Mesodermal cell (in vitro differentiated cells): ENCODE measurements at regions not wholly inside any gene's neighbourhood (a gene's known extent, or its start where the extent isn't known, plus 50 kb on each side); places are given as distances from the start of the nearest gene placed in this dataset.

Experiments
- H3K27ac ChIP-seq: 2 replicates; pipeline ENCODE4 v1.7.0; 2013; ENCODE audit warnings: mild to moderate bottlenecking, low read depth, low read length, moderate library complexity; ENCODE audit not compliant: severe bottlenecking
- H3K36me3 ChIP-seq: 2 replicates; pipeline ENCODE4 v1.7.1; 2013; ENCODE audit warnings: mild to moderate bottlenecking, low read length, moderate library complexity; ENCODE audit not compliant: control insufficient read depth, insufficient read depth
- H3K4me1 ChIP-seq: one replicate; pipeline ENCODE4 v1.7.1; 2013; ENCODE audit warnings: mild to moderate bottlenecking, low read length; ENCODE audit not compliant: insufficient read depth, control insufficient read depth, poor library complexity, severe bottlenecking
- H3K4me3 ChIP-seq: 2 replicates; pipeline ENCODE4 v1.7.0; 2013; ENCODE audit warnings: low read length, control low read depth, mild to moderate bottlenecking; ENCODE audit not compliant: insufficient read depth, poor library complexity, severe bottlenecking; ENCODE audit errors: extremely low read depth
- H3K9me3 ChIP-seq: 2 replicates; pipeline ENCODE4 v1.7.1; 2013; ENCODE audit warnings: mild to moderate bottlenecking, low read length, moderate library complexity; ENCODE audit not compliant: control insufficient read depth
- WGBS, 2 experiments: methylation state at CpG; one replicate each; pipeline ENCODE4 v1.1.5; 2013; ENCODE audit warnings: missing lambda C conversion rate in 2 of 2; ENCODE audit not compliant: insufficient coverage in 2 of 2; 5-methylcytosine and 5-hydroxymethylcytosine counted together

GRCh38 chr10:4073912-4074311 is 288.9 kb upstream of the KLF6 start:
- 100% methylated on average over 1 of the region's 1 CpG for WGBS, 2 experiments
- H3K9me3 ChIP-seq, result peaks cover 6% of the 10 kb centered on the region
- H3K27ac ChIP-seq, result no peak overlapping the region
- no peaks in the 10 kb centered on the region for H3K36me3 ChIP-seq
- no peak overlapping the region for H3K4me3 ChIP-seq
- H3K4me1 ChIP-seq, result peaks cover 38% of the 10 kb centered on the region

GRCh38 chr10:4070921-4071660 is 286.1 kb upstream of the KLF6 start:
- no peak overlapping the region for H3K27ac ChIP-seq
- H3K36me3 ChIP-seq, result no peaks in the 10 kb centered on the region
- peaks cover 48% of the 10 kb centered on the region for H3K4me1 ChIP-seq
- WGBS, 2 experiments, result 87 to 96% methylated on average over 7 to 8 of the region's 11 CpGs
- peaks cover 6% of the 10 kb centered on the region for H3K9me3 ChIP-seq
- H3K4me3 ChIP-seq, result no peak overlapping the region

DNA sequence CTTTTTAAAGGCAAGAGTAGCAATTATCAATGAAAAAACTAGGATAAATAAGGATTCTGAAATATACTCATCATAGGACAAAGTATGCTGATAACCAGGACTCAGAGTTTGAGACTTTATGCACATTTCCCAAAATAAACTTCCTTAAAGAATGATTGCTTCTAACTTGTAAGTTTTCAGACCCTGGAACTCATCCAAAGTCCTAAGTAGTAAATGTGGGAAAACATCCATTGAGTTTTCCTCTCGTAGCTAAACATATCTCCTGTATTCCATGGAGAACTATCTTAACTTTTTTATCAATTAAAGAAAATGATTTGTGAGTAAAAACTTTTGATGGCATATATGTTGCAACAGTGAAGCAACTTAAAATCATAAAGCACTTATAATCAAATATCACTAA is 285.2 kb upstream of the KLF6 start:
- Histone ChIP-seq H3K9me3 (peaks cover under 1% of the 10 kb centered on the region), H3K4me3 (no peak overlapping the region), H3K4me1 (peaks cover 47% of the 10 kb centered on the region), H3K36me3 (no peaks in the 10 kb centered on the region), H3K27ac (peak overlapping the region; percentile 61)
- WGBS, 2 experiments, result no CpG with 5 or more reads among the region's 1 CpG

- H3K27ac ChIP-seq, result peak overlapping the region; percentile 61
- 96 to 97% methylated on average over 3 of the region's 3 CpGs for WGBS, 2 experiments
- no peak overlapping the region for H3K4me3 ChIP-seq
Observed at GRCh38 chr10:4069491-4069890, 284.5 kb upstream of the KLF6 start.

GRCh38 chr10:4068629-4069028 is 283.6 kb upstream of the KLF6 start:
- Histone ChIP-seq H3K27ac (no peak overlapping the region), H3K4me1 (peaks cover 37% of the 10 kb centered on the region), H3K9me3 (no peaks in the 10 kb centered on the region), H3K36me3 (no peaks in the 10 kb centered on the region), H3K4me3 (no peak overlapping the region)
- 95 to 97% methylated on average over 3 of the region's 3 CpGs for WGBS, 2 experiments

More at GRCh38 chr10:4069491-4069890, 284.5 kb upstream of the KLF6 start:
- H3K9me3 ChIP-seq, result no peaks in the 10 kb centered on the region
- peaks cover 40% of the 10 kb centered on the region for H3K4me1 ChIP-seq
- H3K36me3 ChIP-seq, result no peaks in the 10 kb centered on the region

GRCh38 chr10:4067931-4068561 is 283.0 kb upstream of the KLF6 start:
- Histone ChIP-seq H3K36me3 (no peaks in the 10 kb centered on the region), H3K27ac (no peak overlapping the region), H3K4me1 (peaks cover 37% of the 10 kb centered on the region), H3K9me3 (no peaks in the 10 kb centered on the region), H3K4me3 (no peak overlapping the region)
- 83 to 92% methylated on average over 5 of the region's 6 CpGs for WGBS, 2 experiments

DNA sequence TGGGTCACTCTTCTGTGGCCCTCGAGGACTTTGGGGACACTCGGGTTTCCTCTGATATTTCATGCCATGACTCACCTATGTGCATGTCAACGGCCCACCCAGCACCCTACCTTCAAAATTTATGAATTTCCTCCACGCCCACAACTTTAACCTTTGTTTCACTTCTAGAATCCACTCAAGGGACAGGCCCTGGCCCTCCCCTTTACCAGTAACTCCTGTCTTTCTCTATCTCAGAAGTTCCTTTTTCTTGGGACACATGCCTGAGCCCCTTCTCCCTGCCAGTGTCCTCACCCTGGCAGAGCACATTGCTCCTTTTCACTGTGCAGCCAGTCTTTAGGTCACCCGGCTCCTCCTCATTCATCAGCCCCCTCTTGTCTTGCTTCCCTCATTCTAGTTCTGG is 282.5 kb upstream of the KLF6 start:
- Histone ChIP-seq H3K4me3 (no peak overlapping the region), H3K27ac (no peak overlapping the region), H3K36me3 (no peaks in the 10 kb centered on the region), H3K9me3 (no peaks in the 10 kb centered on the region), H3K4me1 (peaks cover 37% of the 10 kb centered on the region)
- WGBS, 2 experiments, result 87 to 93% methylated on average over 5 of the region's 5 CpGs

- H3K4me3 ChIP-seq, result no peak overlapping the region
- no peaks in the 10 kb centered on the region for H3K9me3 ChIP-seq
- 83 to 100% methylated on average over 1 to 2 of the region's 4 CpGs for WGBS, 2 experiments
- peaks cover 37% of the 10 kb centered on the region for H3K4me1 ChIP-seq
- no peak overlapping the region for H3K27ac ChIP-seq
- H3K36me3 ChIP-seq, result no peaks in the 10 kb centered on the region
Observed at GRCh38 chr10:4066581-4067390, 281.8 kb upstream of the KLF6 start.

DNA sequence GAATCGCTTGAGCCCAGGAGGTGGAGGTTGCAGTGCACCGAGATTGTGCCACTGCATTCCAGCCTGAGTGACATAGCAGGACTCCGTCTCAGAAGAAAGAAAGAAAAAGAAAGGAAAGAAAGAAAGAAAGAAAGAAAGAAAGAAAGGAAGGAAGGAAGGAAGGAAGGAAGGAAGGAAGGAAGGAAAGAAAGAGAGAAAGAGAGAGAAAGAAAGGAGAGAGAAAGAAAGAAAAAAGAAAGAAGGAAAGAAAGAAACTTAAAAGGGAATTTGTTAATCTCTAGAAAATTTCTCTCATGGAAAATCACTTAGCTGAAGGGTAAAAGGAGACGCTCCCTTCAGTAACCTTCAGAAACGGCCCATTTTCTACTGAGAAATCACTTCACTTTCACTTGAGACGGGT is 279.5 kb upstream of the KLF6 start:
- no peaks in the 10 kb centered on the region for H3K9me3 ChIP-seq
- H3K4me1 ChIP-seq, result peaks cover 19% of the 10 kb centered on the region
- no peaks in the 10 kb centered on the region for H3K36me3 ChIP-seq
- 90 to 93% methylated on average over 5 to 6 of the region's 6 CpGs for WGBS, 2 experiments
- H3K27ac ChIP-seq, result no peak overlapping the region
- no peak overlapping the region for H3K4me3 ChIP-seq

GRCh38 chr10:4063717-4064116 is 278.7 kb upstream of the KLF6 start:
- Histone ChIP-seq H3K27ac (no peak overlapping the region), H3K4me1 (peaks cover 14% of the 10 kb centered on the region), H3K36me3 (no peaks in the 10 kb centered on the region), H3K4me3 (no peak overlapping the region), H3K9me3 (no peaks in the 10 kb centered on the region)
- 80 to 92% methylated on average over 2 to 3 of the region's 3 CpGs for WGBS, 2 experiments
